Osteoblast (primary cell): ENCODE measurements at regions not wholly inside any gene's neighbourhood (a gene's known extent, or its start where the extent isn't known, plus 50 kb on each side); places are given as distances from the start of the nearest gene placed in this dataset.

Experiments
- DNase-seq: peaks from one replicate; pipeline ENCODE4 v3.0.0; 2011; ENCODE audit warnings: low spot score, mixed read lengths; ENCODE audit not compliant: insufficient read length; ENCODE audit errors: missing footprints
- H2AFZ ChIP-seq: 2 replicates; pipeline ENCODE4 v1.6.0; 2011; ENCODE audit warnings: mild to moderate bottlenecking, low read length
- H3K27ac ChIP-seq: 2 replicates; pipeline ENCODE4 v1.5.1; 2011; ENCODE audit warnings: mild to moderate bottlenecking, low read depth, low read length, moderate library complexity
- H3K27me3 ChIP-seq: 2 replicates; pipeline ENCODE4 v1.6.0; 2012; ENCODE audit warnings: mild to moderate bottlenecking, control low read depth, inconsistent platforms, low read length, moderate library complexity; ENCODE audit not compliant: insufficient read depth
- H3K36me3 ChIP-seq: 2 replicates; pipeline ENCODE4 v1.5.1; 2011; ENCODE audit warnings: mild to moderate bottlenecking, low read length, control low read depth, moderate library complexity; ENCODE audit not compliant: insufficient read depth
- H3K4me1 ChIP-seq: 2 replicates; pipeline ENCODE4 v1.5.1; 2011; ENCODE audit warnings: mild to moderate bottlenecking, low read length, control low read depth, moderate library complexity; ENCODE audit not compliant: insufficient read depth
- H3K4me2 ChIP-seq: 2 replicates; pipeline ENCODE4 v1.6.0; 2011; ENCODE audit warnings: mild to moderate bottlenecking, low read length; ENCODE audit not compliant: insufficient read depth
- H3K4me3 ChIP-seq: fragments of 200-600 bp; sonication (generic); 3 replicates; pipeline ENCODE4 v1.5.1; 2012; ENCODE audit warnings: mild to moderate bottlenecking, low read length, inconsistent platforms; ENCODE audit not compliant: insufficient read depth
- H3K79me2 ChIP-seq: 2 replicates; pipeline ENCODE4 v1.6.0; 2012; ENCODE audit warnings: mild to moderate bottlenecking, low read length, control low read depth, inconsistent platforms; ENCODE audit not compliant: insufficient read depth
- H3K9me3 ChIP-seq: 2 replicates; pipeline ENCODE4 v1.5.1; 2011; ENCODE audit warnings: low read depth, low read length, control low read depth
- H4K20me1 ChIP-seq: 2 replicates; pipeline ENCODE4 v1.6.0; 2012; ENCODE audit warnings: mild to moderate bottlenecking, low read length, control low read depth; ENCODE audit not compliant: insufficient read depth
- CTCF ChIP-seq: IDR thresholded peaks from 2 replicates; pipeline ENCODE4 v1.5.1; 2011; ENCODE audit warnings: mild to moderate bottlenecking, low read depth, low read length, moderate library complexity; ENCODE audit errors: extremely low read depth

GRCh38 chr22:47344414-47344813 lies 582.0 kb downstream of the TBC1D22A start:
- DNase-seq: no peak
- no peaks in the 10 kb centered on the region for H3K79me2 ChIP-seq
- H3K4me2 ChIP-seq: no peak overlapping the region
- no peaks in the 10 kb centered on the region for H3K9me3 ChIP-seq
- no peaks in the 10 kb centered on the region for H4K20me1 ChIP-seq
- no peaks in the 10 kb centered on the region for H3K36me3 ChIP-seq
- no peak overlapping the region for H2AFZ ChIP-seq
- TF ChIP-seq CTCF: no peak
- no peaks in the 10 kb centered on the region for H3K4me1 ChIP-seq
- H3K4me3 ChIP-seq: no peak overlapping the region
- H3K27ac ChIP-seq: no peak overlapping the region
- no peaks in the 10 kb centered on the region for H3K27me3 ChIP-seq

GRCh38 chr22:47343611-47344010 lies 581.2 kb downstream of the TBC1D22A start:
- H2AFZ ChIP-seq: no peak overlapping the region
- no peak overlapping the region for H3K4me2 ChIP-seq
- H3K9me3 ChIP-seq: no peaks in the 10 kb centered on the region
- H3K4me1 ChIP-seq: no peaks in the 10 kb centered on the region
- H3K79me2 ChIP-seq: no peaks in the 10 kb centered on the region
- H3K27me3 ChIP-seq: no peaks in the 10 kb centered on the region
- no peak for DNase-seq
- TF ChIP-seq CTCF: no peak
- H4K20me1 ChIP-seq: no peaks in the 10 kb centered on the region
- no peak overlapping the region for H3K4me3 ChIP-seq
- H3K36me3 ChIP-seq: no peaks in the 10 kb centered on the region
- no peak overlapping the region for H3K27ac ChIP-seq

GRCh38 chr22:47342446-47342845 lies 580.0 kb downstream of the TBC1D22A start:
- Histone ChIP-seq H3K36me3 (no peaks in the 10 kb centered on the region), H4K20me1 (no peaks in the 10 kb centered on the region), H3K79me2 (no peaks in the 10 kb centered on the region), H3K9me3 (no peaks in the 10 kb centered on the region), H2AFZ (no peak overlapping the region), H3K4me1 (no peaks in the 10 kb centered on the region), H3K27ac (no peak overlapping the region), H3K4me2 (no peak overlapping the region), H3K27me3 (no peaks in the 10 kb centered on the region), H3K4me3 (no peak overlapping the region)
- no peak for DNase-seq
- TF ChIP-seq CTCF: no peak

- no peaks in the 10 kb centered on the region for H3K36me3 ChIP-seq
- H3K4me3 ChIP-seq: no peak overlapping the region
- no peak overlapping the region for H2AFZ ChIP-seq
- no peak for DNase-seq
- peaks cover 7% of the 10 kb centered on the region for H3K4me1 ChIP-seq
- no peaks in the 10 kb centered on the region for H4K20me1 ChIP-seq
- no peak overlapping the region for H3K27ac ChIP-seq
- H3K9me3 ChIP-seq: no peaks in the 10 kb centered on the region
- TF ChIP-seq CTCF: no peak
- no peak overlapping the region for H3K4me2 ChIP-seq
- H3K27me3 ChIP-seq: no peaks in the 10 kb centered on the region
- H3K79me2 ChIP-seq: no peaks in the 10 kb centered on the region
Measured at GRCh38 chr22:47341464-47341863, 579.0 kb downstream of the TBC1D22A start.
